Central memory CD8-positive, alpha-beta T cell (primary cell): ENCODE measurements at regions not wholly inside any gene's neighbourhood (a gene's known extent, or its start where the extent isn't known, plus 50 kb on each side); places are given as distances from the start of the nearest gene placed in this dataset.

Experiments used
- ATAC-seq: fragments of 150-1000 bp; cut with Tn5 transposase; replicated peaks from 2 replicates; pipeline ENCODE4 v1.10.0; 2022; ENCODE audit warnings: mild to moderate bottlenecking, moderate FRiP score, moderate number of reproducible peaks; ENCODE audit not compliant: poor library complexity, severe bottlenecking; ENCODE audit errors: extremely low read depth
- DNase-seq, 2 donors: peaks; one replicate each; pipeline ENCODE4 v3.0.0; 2021; ENCODE audit warnings: low spot score in 2 of 2
- H3K27ac Mint-ChIP-seq: one replicate; pipeline ENCODE4 v1.8.0; 2022; ENCODE audit warnings: low read depth, mild to moderate bottlenecking, moderate library complexity, mixed read lengths
- H3K27me3 Mint-ChIP-seq: one replicate; pipeline ENCODE4 v1.8.0; 2022; ENCODE audit warnings: mixed read lengths
- H3K36me3 Mint-ChIP-seq: one replicate; pipeline ENCODE4 v1.8.0; 2022; ENCODE audit warnings: mild to moderate bottlenecking, moderate library complexity, mixed read lengths; ENCODE audit not compliant: insufficient read depth
- H3K4me1 Mint-ChIP-seq: one replicate; pipeline ENCODE4 v1.8.0; 2022; ENCODE audit warnings: mixed read lengths
- H3K4me3 Mint-ChIP-seq: one replicate; pipeline ENCODE4 v1.8.0; 2022; ENCODE audit warnings: mild to moderate bottlenecking, moderate library complexity, mixed read lengths
- H3K9me3 Mint-ChIP-seq: one replicate; pipeline ENCODE4 v1.8.0; 2022; ENCODE audit warnings: mixed read lengths

DNA sequence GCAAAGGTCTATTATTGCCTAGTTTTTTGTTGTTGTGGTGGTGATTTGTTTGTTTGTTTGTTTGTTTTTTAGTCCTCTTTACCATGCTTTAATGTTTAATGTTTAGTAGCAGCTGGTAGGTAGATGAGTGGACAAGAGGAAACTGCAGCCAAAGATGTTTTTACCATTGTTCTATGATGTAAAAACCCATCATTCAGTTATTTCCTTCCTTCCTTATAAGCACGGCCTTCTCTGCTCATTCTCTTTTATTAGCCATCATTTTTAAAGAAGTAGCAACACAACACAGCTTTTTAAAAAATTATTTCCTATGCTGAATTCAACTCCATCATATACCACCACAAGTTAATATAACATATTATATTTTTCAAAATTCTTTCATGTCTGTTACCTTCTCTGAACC lies 58.5 kb upstream of the BOC start:
- no peak overlapping the region for H3K27ac Mint-ChIP-seq

GRCh38 chr3:113153499-113154107 lies 57.8 kb upstream of the BOC start:
- DNase-seq (no peak), ATAC-seq (no peak)
- H3K9me3 Mint-ChIP-seq, result no peaks in the 10 kb centered on the region
- no peaks in the 10 kb centered on the region for H3K36me3 Mint-ChIP-seq
- H3K27me3 Mint-ChIP-seq, result peaks cover 17% of the 10 kb centered on the region
- no peak overlapping the region for H3K4me3 Mint-ChIP-seq
- H3K27ac Mint-ChIP-seq, result no peak overlapping the region
- H3K4me1 Mint-ChIP-seq, result no peaks in the 10 kb centered on the region

More for the DNA sequence above, 58.5 kb upstream of the BOC start:
- ATAC-seq, result no peak
- peaks cover 24% of the 10 kb centered on the region for H3K27me3 Mint-ChIP-seq
- no peaks in the 10 kb centered on the region for H3K36me3 Mint-ChIP-seq
- H3K4me3 Mint-ChIP-seq, result no peak overlapping the region
- no peaks in the 10 kb centered on the region for H3K4me1 Mint-ChIP-seq
- no peaks in the 10 kb centered on the region for H3K9me3 Mint-ChIP-seq
- DNase-seq, result no peak

DNA sequence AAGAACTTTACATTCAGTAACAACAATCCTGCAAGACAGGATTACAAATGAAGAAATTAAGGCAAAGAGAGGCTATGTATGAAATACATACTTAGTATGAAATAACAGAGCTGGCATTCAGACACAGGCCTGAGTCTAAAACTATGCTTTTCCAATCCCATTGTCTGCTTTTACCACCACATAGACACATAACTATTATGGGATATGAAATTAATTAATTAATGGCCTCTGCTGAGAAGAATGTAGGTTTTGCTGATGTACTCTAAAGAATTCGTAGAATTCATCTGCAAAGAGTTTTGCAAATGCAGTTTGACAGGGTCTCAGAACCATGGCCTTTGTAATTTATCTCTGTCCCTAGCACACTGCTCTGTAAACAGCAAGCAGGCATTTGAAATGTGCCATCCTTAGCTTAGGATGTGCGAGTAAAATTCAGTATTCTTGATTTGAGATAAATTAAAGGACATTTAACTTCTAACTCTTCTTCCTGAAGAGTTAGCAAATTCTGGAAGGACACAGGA lies 54.5 kb upstream of the BOC start:
- Mint-ChIP-seq H3K27ac (no peak overlapping the region), H3K36me3 (no peaks in the 10 kb centered on the region), H3K4me1 (no peaks in the 10 kb centered on the region), H3K4me3 (no peak overlapping the region), H3K9me3 (no peaks in the 10 kb centered on the region), H3K27me3 (no peaks in the 10 kb centered on the region)
- DNase-seq, result no peak
- no peak for ATAC-seq

- H3K27me3 Mint-ChIP-seq, result no peaks in the 10 kb centered on the region
Observed at GRCh38 chr3:113157408-113158030, 53.8 kb upstream of the BOC start.

DNA sequence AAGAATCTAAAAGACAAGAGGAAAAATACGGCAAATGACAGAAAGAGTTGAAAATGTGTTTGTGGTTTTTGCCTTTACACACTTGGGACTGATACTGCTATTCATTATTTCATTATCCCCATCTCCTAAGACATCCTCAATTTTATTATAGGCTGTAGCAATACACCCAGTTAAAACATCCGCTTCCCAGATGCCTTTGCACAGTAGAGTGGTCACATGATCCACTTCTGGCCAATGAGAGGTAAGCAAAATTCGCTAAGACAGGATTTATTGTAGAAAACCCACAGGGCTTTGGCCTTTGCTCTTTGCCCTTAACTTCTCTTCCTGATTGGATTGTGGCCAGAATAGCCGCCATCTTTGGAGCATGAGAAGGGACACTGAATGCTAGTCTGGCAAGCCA lies 53.2 kb upstream of the BOC start:
- Mint-ChIP-seq H3K4me3 (no peak overlapping the region), H3K4me1 (no peaks in the 10 kb centered on the region), H3K36me3 (no peaks in the 10 kb centered on the region), H3K9me3 (no peaks in the 10 kb centered on the region), H3K27me3 (no peaks in the 10 kb centered on the region), H3K27ac (no peak overlapping the region)
- ATAC-seq (no peak), DNase-seq (no peak)

More at GRCh38 chr3:113157408-113158030, 53.8 kb upstream of the BOC start:
- H3K4me1 Mint-ChIP-seq, result no peaks in the 10 kb centered on the region
- H3K4me3 Mint-ChIP-seq, result no peak overlapping the region
- H3K27ac Mint-ChIP-seq, result no peak overlapping the region
- ATAC-seq (no peak), DNase-seq (no peak)
- no peaks in the 10 kb centered on the region for H3K9me3 Mint-ChIP-seq
- no peaks in the 10 kb centered on the region for H3K36me3 Mint-ChIP-seq
